HT1080 (cell line): ENCODE measurements at regions not wholly inside any gene's neighbourhood (a gene's known extent, or its start where the extent isn't known, plus 50 kb on each side); places are given as distances from the start of the nearest gene placed in this dataset.
"Not testable (repeated sequence)": the region's sequence is repeated elsewhere in the genome, so short reads cannot be mapped to it uniquely, and the experiment has no call there.

Experiments
- DNase-seq: peaks from one replicate; pipeline ENCODE4 v3.0.0-alpha.2; 2015; ENCODE audit warnings: low read depth

DNA sequence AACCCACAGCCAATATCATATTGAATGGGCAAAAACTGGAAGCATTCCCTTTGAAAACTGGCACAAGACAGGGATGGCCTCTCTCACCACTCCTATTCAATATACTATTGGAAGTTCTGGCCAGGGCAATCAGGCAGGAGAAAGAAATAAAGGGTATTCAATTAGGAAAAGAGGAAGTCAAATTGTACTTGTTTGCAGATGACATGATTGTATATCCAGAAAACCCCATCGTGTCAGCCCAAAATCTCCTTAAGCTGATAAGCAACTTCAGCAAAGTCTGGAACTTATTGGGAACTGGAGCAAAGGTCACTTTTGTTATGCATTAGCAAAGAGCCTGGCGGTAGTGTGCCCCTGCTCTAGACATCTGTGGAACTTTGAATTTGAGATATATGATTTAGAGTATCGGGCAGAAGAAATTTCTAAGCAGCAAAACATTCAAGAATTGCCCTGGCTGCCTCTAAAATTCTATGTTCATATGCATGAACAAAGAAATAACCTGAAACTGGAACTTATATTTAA lies 53.4 kb upstream of the PSMA1 start:
- DNase-seq = not testable (repeated sequence)

DNA sequence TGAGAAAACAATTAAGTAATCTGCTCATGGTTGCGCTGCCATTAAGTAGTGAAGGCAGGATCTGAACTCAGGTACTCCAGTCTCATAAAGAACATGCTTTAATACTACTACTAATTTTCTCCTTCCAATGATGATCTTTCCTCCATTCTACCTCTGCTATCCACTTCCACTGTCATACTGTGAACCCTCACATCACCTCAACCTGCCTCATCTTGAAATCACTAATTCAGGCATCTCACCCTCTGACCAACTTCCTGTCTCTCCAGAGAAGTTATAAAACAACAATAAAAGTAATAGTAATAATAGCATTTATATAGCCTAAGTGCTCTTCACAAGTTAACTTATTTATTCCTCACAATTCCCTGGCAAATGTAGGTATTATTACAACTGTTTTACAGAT lies 57.1 kb upstream of the PSMA1 start:
- no peak for DNase-seq

DNA sequence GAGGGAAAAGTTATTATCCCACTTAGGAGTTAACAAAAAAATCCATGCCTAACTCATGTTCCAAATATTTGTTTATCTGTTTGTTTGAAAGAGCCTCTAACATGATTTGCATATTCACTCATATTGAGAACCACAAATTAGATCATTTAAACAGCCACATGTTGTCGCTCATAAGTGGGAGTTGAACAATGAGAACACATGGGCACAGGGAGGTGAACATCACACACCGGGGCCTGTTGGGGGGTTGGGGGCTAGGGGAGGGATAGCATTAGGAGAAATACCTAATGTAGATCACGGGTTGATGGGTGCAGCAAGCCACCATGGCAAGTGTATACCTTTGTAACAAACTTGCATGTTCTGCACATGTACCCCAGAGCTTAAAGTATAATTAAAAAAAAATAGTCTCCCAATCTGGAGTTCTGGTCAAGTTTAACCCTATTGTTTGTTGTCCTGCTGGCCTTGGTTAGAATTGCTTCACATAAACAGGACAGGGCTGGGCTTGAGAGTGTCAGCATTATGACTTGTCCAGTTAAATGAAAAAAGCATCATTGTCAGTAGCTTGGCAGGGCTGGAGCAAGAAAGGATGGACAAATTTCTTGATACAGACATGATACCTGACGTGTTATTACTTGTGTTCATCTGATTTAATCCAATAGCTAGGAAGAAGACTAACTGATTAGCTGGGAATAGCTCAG lies 57.8 kb upstream of the PSMA1 start:
- DNase-seq = no peak

GRCh38 chr11:14578541-14578956 lies 58.4 kb upstream of the PSMA1 start:
- DNase-seq = peak; percentile 28

GRCh38 chr11:14579646-14580045 lies 59.5 kb upstream of the PSMA1 start:
- DNase-seq = no peak

- no peak for DNase-seq
These were observed 60.8 kb upstream of the PDE3B start for GRCh38 chr11:14582793-14583192.

DNA sequence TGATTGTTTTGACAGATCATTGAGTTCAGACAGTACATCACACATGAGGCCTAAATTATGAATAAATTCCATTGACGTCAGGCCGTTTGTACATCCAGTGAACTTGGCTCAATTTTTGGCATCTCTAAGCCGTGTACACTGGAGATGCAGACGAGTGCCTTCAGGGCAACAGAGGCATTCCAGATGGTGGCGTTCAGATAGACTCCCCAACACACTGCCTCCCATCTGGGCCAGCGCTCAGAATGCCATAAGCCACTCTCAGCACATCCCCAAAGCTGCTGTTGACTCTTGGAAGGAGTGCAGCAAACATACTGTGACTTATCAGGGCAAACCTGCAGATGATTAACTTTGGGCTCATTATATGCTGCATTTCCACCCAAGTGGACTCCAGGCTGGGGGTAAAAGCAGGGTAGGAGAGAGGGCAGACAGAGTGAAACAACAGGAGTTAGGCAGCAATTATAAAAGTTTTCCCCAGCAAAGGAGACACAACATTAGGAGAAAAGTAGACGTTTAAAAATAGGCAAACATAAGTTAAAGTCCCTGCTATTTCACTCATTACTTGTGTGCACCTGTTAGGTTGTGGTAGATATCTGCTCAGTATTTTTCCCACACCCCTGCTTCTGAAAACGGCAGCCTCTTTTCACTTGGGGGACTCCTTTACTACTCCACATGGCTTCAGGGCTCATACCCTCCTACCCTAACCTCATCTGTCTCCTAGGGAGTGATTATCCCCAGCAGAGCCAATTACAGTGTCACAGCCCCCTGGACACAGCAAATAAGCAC lies 60.2 kb upstream of the PDE3B start:
- no peak for DNase-seq

GRCh38 chr11:14584035-14584363 lies 59.6 kb upstream of the PDE3B start:
- no peak for DNase-seq

DNA sequence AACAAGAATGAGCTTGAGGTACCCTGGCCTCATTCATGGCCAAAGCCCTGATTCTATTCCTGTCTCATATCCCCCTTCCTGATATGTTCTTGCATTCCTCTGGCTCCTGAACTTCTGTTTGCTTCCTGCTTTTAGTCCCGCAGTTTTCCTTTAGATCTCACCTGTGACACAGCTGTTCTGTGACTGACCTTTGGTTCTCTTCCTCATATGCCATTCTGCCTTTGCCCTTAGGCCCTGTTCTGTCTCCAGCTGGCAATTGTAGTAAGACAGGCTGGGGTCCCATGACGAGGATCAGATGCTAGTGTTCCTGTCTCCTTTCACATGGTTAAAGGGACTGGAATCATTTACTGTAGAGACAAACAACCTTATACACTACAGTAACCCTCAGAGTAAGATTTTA lies 59.0 kb upstream of the PDE3B start:
- no peak for DNase-seq

- no peak for DNase-seq
These were observed 58.2 kb upstream of the PDE3B start for GRCh38 chr11:14585438-14585837.

DNA sequence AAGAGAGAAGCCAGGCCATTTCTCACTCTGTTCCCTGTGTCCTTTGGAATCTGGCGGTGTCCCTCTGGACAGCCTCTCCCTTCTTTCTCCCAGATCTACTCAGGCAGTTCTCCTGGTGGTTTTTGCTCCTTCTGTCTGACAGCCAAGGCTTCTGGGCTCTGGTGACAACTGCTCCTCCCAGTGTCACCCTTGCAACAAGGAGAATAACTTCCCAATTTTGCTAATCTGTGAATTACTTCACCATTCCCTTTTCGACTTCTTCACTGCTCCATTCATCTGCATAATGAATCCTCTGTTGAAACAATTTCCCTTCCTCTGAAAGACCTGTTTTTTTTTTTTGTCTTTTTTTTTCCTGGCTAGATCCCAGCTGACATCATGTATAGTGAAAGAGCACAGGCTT lies 56.3 kb upstream of the PDE3B start:
- DNase-seq = no peak

GRCh38 chr11:14588681-14589080 lies 54.9 kb upstream of the PDE3B start:
- DNase-seq = no peak

GRCh38 chr11:14589421-14589820 lies 54.2 kb upstream of the PDE3B start:
- DNase-seq = no peak

DNA sequence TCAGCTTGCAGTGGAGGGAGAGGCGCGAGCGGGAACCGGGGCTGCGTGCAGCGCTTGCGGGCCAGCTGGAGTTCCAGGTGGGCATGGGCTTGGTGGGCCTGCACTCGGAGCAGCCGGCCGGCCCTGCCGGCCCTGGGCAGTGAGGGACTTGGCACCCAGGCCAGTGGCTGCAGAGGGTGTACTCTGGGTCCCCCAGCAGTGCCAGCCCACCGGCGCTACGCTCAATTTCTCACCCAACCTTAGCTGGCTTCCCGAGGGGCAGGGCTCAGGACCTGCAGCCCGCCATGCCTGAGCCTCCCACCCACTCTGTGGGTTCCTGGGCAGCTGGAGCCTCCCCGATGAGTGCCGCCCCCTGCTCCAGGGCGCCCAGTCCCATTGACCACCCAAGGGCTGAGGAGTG lies 52.6 kb upstream of the PDE3B start:
- not testable (repeated sequence) for DNase-seq

GRCh38 chr11:14593671-14594070 lies 49.9 kb upstream of the PDE3B start:
- DNase-seq = no peak
